ENCODE measurements at regions not wholly inside any gene's neighbourhood (a gene's known extent, or its start where the extent isn't known, plus 50 kb on each side); places are given as distances from the start of the nearest gene placed in this dataset.

DNA sequence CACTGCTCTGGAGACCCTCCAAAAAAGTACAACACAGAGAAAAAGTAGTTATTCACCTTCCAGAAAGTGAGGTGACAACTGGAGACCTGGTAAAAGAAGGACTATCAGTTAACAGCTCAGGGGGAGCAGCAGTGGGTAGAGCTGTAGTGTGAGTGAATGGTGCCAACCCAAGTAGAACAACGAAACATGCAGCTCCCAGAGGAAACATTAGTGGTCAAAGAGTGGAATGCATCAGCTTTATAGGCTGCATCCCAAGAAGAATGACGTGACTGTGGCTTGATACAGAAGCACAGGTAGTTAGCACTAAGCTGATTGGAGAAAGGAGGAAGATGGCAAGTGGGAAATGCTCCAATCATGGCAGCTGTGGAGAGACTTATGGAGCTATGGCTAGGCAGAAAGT, 275.7 kb upstream of the CAMK1G start:
- TF ChIP-seq ELF4 (IDR thresholded peaks at IDR 0.05) (no peak), FOXA1 (IDR thresholded peaks at IDR 0.05) (no peak), HDGF (IDR thresholded peaks at IDR 0.05; ENCODE audit: borderline replicate concordance) (no peak), SUZ12 (IDR thresholded peaks at IDR 0.05) (no peak)
